ENCODE measurements at regions not wholly inside any gene's neighbourhood (a gene's known extent, or its start where the extent isn't known, plus 50 kb on each side); places are given as distances from the start of the nearest gene placed in this dataset.

- no peak for DNase-seq
Observed at GRCh38 chrX:71000139-71000538, 68.0 kb downstream of the SNX12 start.

- DNase-seq = peak; percentile 10
Observed at GRCh38 chrX:70998411-70999027, 67.6 kb upstream of the SLC7A3 start.

DNA sequence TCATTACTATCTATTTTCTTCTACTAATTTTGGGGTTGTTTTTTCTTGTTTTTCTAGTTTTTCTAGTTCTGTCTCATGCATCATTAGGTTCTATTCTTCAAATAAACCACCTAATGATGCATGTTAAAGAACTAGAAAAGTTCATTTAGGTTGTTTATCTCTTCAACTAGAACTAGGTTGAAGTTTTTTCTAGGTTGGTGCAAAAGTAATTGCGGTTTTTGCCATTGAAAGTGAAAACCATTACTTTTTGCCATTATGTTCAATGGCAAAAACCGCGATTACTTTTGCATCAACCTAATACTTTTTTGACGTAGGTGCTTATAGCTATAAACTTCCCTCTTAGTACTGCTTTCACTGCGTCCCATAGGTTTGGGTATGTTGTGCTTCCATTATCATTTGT, 64.4 kb upstream of the SLC7A3 start:
- no peak for DNase-seq

DNA sequence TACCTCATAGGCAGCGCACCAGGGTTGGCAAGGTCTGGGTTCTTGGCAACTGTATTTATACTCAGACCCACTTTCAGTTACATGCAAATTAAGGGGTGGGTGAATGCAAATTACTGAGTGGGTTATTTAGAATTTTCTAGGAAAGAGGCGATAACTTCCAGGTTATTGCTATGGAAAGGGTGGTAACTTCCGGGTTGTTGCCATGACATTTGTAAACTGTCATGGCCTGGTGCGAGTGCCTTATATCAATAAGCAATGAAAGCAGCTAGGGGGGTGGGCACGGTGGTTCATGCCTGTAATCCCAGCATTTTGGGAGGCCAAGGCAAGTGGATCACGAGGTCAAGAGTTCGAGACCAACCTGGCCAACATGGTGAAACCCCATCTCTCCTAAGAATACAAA, 57.5 kb upstream of the SLC7A3 start:
- DNase-seq = no peak
